Activated naive CD8-positive, alpha-beta T cell (primary cell): ENCODE measurements at regions not wholly inside any gene's neighbourhood (a gene's known extent, or its start where the extent isn't known, plus 50 kb on each side); places are given as distances from the start of the nearest gene placed in this dataset.
"Not testable (repeated sequence)": the region's sequence is repeated elsewhere in the genome, so short reads cannot be mapped to it uniquely, and the experiment has no call there.

Experiments
- H3K27ac Mint-ChIP-seq: one replicate; pipeline ENCODE4 v1.8.0; 2021; ENCODE audit warnings: mixed read lengths
- H3K27me3 Mint-ChIP-seq: one replicate; pipeline ENCODE4 v1.8.0; 2021; ENCODE audit warnings: mixed read lengths
- H3K36me3 Mint-ChIP-seq: one replicate; pipeline ENCODE4 v1.8.0; 2021; ENCODE audit warnings: mixed read lengths
- H3K4me1 Mint-ChIP-seq: one replicate; pipeline ENCODE4 v1.8.0; 2021; ENCODE audit warnings: low read depth, mixed read lengths
- H3K4me3 Mint-ChIP-seq: one replicate; pipeline ENCODE4 v1.8.0; 2021; ENCODE audit warnings: mild to moderate bottlenecking, mixed read lengths
- H3K9me3 Mint-ChIP-seq: one replicate; pipeline ENCODE4 v1.8.0; 2021; ENCODE audit warnings: low read depth, mixed read lengths

DNA sequence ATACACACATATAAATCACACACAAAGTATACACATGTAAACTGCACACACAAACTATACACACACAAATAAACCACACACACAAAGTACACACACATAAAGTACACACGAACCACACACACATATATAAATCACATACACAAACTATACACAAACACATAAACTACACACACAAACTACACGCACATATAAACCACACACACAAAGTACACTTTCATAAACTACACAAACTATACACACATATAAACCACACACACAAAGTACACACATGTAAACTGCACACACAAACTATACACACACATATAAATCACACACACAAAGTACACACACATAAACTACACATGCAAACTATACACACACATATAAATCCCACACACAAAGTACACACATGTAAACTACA is 347.3 kb downstream of the CNTNAP3B start:
- H3K36me3 Mint-ChIP-seq, H3K4me3 Mint-ChIP-seq, H3K9me3 Mint-ChIP-seq, H3K27me3 Mint-ChIP-seq, H3K4me1 Mint-ChIP-seq, H3K27ac Mint-ChIP-seq: not testable (repeated sequence)

DNA sequence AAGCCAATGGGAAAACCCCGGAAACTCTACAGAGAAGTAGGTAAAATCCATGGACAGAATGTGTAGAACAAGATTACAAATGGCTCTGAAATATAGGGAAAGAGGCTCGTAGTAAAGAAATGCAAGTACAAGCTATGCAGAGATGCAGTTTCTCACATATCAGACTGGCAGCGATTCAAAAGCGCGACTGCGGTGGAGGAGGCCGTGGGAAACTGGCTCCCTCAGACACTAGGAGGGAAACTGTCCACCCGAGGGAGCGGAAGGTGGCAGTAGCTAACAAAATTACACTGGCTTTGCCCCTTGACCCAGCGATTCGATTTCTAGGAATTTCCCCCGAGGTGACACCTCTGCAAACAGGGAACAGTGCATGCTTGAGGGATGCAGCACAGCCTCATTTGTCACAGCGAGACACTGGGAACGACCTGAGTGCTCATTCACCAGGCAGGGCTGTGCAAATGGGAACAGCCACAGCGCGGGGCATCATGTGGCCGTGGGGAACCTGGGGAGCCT is 349.3 kb downstream of the CNTNAP3B start:
- not testable (repeated sequence) for H3K27ac Mint-ChIP-seq, H3K4me1 Mint-ChIP-seq, H3K36me3 Mint-ChIP-seq, H3K4me3 Mint-ChIP-seq, H3K27me3 Mint-ChIP-seq, H3K9me3 Mint-ChIP-seq

DNA sequence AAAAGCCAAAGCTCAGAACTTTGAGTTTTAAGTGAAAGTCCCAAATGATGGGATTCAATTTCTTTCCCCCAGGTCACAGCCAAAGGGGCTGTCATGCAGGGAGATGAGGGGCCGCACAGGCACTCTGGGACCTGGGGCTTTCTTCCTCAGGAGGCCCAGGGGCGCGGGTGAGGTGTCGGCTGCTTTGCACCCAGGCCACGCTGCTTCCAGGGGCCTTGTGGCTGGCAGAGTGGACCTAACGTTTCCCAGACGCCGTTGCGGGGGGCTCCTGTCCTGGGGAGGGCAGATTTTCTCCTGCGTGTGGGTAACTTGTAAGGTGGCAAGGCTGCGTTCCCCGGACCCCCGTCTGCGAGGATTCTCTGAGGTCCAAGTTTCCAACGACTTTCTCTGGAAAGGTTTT is 350.0 kb downstream of the CNTNAP3B start:
- not testable (repeated sequence) for H3K4me3 Mint-ChIP-seq, H3K9me3 Mint-ChIP-seq, H3K27me3 Mint-ChIP-seq, H3K4me1 Mint-ChIP-seq, H3K27ac Mint-ChIP-seq, H3K36me3 Mint-ChIP-seq

DNA sequence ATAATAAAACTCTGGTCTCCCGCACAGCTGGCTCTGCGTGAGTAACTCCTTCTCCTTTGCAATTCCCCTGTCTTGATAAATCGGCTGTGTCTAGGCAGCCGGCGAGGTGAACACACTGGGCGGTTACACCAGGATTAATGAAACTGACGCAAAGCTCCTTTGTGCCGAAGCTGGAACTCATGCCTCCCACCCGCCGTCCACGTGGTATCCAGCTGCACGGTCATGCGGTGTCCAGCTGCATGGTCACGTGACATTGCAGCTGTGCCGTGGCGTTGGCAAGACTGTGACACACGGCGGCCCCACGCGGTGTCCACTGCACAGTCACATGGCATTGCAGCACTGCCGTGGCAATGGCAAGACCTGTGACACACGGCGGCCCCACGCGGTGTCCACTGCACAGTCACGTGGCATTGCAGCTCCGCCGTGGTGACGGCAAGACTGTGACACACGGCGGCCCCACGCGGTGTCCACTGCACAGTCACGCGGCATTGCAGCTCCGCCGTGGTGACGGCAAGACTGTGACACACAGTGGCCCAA is 350.6 kb downstream of the CNTNAP3B start:
- H3K27ac Mint-ChIP-seq, H3K36me3 Mint-ChIP-seq, H3K27me3 Mint-ChIP-seq, H3K4me1 Mint-ChIP-seq, H3K4me3 Mint-ChIP-seq, H3K9me3 Mint-ChIP-seq: not testable (repeated sequence)

DNA sequence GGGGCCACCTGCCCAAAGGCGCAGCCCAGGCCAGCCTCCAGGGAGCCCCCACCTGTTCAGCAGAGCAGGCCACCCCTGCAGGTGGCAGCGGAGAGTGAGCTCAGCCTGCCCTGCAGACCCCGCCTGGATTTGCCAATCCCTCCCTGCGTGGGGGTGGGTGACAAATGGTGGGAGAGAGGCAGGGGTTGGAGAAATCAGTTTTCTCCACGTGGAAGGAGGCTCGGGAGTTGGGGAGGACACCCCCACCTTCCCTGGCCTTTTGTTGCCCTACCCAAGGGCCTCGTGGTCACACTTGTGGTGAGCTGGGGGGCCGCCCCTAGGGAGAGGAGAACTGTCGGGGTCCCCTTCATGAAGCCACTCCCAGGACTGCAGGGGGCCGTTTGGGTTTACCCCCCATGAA is 351.7 kb downstream of the CNTNAP3B start:
- H3K4me1 Mint-ChIP-seq, H3K27ac Mint-ChIP-seq, H3K27me3 Mint-ChIP-seq, H3K36me3 Mint-ChIP-seq, H3K9me3 Mint-ChIP-seq, H3K4me3 Mint-ChIP-seq: not testable (repeated sequence)

DNA sequence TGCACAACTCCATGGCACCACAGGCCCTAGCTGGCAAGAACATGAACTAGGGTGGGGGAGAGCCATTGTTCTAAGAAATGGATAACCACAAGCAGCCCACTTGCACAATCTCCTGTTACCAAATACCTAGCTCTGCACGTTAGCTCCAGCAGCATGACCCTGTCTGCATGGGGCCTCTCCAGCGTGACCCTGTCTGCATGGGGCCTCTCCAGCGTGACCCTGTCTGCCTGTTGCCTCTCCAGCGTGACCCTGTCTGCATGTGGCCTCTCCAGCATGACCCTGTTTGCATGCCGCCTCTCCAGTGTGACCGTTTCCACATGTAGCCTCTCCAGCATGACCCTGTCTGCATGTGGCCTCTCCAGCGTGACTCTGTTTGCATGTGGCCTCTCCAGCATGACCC is 356.7 kb downstream of the CNTNAP3B start:
- not testable (repeated sequence) for H3K4me3 Mint-ChIP-seq, H3K36me3 Mint-ChIP-seq, H3K9me3 Mint-ChIP-seq, H3K27ac Mint-ChIP-seq, H3K27me3 Mint-ChIP-seq, H3K4me1 Mint-ChIP-seq

DNA sequence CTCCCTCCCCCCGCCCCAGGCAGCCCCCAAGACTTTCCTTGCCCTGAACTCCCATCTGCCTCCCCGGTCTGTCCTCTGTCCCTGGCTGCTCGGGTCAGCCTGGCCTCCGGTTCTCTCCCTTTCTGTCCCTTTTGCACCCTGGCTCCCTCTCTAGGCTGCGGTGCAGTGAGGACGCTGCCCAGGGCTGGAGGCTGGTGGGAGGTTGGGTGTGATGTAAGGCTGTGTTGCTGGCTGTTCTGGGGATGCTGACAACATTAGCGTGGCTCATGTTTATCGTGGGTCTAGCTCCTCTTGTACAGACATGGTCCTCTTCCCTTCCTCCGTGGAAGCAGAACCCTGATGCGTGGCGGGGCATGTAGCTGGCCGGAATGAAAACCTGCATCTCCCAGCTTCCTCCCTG is 357.5 kb downstream of the CNTNAP3B start:
- not testable (repeated sequence) for H3K27me3 Mint-ChIP-seq, H3K4me3 Mint-ChIP-seq, H3K9me3 Mint-ChIP-seq, H3K27ac Mint-ChIP-seq, H3K36me3 Mint-ChIP-seq, H3K4me1 Mint-ChIP-seq

DNA sequence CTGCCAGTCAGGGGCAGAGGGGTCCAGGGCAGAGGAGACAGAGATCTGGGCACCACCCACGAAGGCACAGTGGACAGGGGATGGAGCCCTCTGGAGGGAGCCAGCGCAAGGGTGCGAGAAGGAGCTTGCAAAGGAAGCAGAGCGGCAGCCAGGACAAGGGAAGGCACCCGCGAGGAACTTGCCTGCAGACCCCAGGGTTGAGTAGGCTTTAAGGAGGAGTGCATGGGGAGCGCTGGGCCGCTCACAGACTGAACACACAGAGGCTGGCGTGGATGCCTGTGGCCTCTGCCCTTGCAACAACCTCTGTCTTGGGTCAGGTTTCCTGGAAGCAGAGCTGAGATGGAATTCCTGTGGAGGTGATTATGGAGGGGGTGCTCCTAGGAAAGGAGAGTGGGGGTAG is 374.4 kb downstream of the CNTNAP3B start:
- not testable (repeated sequence) for H3K4me1 Mint-ChIP-seq, H3K4me3 Mint-ChIP-seq, H3K9me3 Mint-ChIP-seq, H3K27ac Mint-ChIP-seq, H3K27me3 Mint-ChIP-seq, H3K36me3 Mint-ChIP-seq

DNA sequence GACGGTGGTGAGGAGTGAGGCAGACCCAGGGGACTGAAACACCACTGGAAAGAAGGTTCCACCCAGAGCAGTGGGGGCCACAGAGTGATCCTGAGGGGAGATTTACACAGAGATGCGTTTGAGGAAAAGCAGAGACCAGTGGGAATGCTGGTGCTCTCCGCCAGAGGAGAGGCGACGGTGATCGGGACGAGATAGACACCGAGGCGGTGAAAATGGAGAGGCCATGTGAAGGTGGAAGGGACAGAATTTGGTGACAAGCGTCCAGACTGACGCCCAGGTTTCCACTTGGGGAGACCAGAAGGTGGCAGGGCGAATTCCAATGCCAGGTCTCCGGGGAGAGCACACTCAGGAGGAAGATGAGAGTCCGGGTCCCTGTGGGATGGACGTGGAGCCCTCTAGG is 374.8 kb downstream of the CNTNAP3B start:
- H3K27ac Mint-ChIP-seq, H3K9me3 Mint-ChIP-seq, H3K27me3 Mint-ChIP-seq, H3K4me3 Mint-ChIP-seq, H3K36me3 Mint-ChIP-seq, H3K4me1 Mint-ChIP-seq: not testable (repeated sequence)

DNA sequence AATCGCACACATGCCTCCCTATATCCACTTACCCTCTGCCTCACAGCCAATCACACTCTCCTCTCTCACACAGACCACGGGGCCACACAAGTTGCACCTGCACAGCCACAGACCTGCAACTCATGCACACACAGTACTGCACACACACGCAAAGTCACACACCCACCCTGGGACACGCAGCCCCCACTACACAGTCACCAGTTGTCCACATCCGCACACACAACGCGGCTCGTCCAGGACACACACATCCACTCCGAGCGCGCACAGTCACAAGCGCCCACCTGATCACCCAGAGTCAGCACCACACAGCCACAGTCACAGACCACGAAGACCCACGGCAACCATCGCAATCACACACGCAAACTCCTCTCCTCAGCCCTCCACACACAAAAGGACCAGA is 387.3 kb downstream of the CNTNAP3B start:
- H3K9me3 Mint-ChIP-seq, H3K27ac Mint-ChIP-seq: not testable (repeated sequence)

DNA sequence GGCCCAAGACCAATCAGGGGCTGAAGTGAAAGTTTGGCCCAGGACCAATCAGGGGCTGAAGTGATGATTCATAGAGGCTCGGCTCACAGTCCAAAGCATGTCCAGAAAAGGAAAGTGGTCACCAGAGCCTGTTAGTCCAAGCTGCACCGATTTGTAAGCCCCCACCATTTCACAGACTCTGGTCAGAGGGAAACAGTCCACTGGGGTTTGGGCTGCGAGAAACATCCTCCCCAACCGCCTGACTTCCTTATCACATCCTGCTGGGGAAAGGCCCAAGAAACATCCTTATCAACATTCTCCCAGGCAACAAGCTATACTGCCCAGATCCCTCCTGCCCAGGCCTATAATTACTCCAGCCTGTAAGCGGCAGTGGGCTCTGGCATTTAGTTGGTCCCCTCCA is 388.1 kb downstream of the CNTNAP3B start:
- not testable (repeated sequence) for H3K4me1 Mint-ChIP-seq, H3K36me3 Mint-ChIP-seq, H3K27me3 Mint-ChIP-seq, H3K4me3 Mint-ChIP-seq, H3K27ac Mint-ChIP-seq, H3K9me3 Mint-ChIP-seq

More for the DNA sequence above, 387.3 kb downstream of the CNTNAP3B start:
- H3K4me3 Mint-ChIP-seq, H3K27me3 Mint-ChIP-seq, H3K4me1 Mint-ChIP-seq, H3K36me3 Mint-ChIP-seq: not testable (repeated sequence)

DNA sequence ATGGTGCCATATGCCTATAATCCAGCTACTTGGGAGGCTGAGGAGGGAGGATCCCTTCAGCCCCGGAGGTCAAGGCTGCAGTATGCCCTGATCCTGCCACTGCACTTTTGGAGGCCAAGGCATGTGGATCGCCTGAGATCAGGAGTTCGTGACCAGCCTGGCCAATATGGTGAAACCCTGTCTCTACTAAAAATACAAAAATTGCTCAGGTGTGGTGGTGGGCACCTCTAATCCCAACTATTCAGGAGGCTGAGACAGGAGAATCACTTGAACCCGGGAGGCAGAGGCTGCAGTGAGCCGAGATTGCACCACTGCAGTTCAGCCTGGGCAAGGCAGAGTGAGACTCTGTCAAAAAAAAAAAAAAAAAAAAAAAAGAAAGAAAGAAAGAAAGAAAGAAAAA is 390.5 kb downstream of the CNTNAP3B start:
- H3K9me3 Mint-ChIP-seq, H3K4me3 Mint-ChIP-seq, H3K27me3 Mint-ChIP-seq, H3K36me3 Mint-ChIP-seq, H3K4me1 Mint-ChIP-seq, H3K27ac Mint-ChIP-seq: not testable (repeated sequence)

DNA sequence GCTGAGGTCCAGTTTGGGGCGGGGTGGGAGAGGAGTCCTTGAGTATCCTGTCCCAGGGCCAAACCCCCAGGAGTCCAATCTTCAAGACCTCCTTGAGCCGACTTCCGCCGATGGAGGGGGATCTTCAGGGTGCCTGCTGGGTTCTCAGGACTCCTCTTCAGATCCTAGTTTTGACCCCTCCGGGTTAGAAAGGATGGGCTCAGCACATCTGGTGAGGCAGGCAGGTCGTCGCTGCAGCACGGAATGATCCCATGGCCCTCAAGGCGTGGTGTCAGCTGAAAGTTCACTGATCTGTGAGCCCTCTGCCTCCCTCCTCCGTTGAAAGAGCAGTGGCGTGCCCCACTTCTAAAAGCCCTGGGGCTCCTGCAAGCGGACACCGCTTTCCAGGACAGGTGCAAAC is 430.0 kb downstream of the CNTNAP3B start:
- H3K4me1 Mint-ChIP-seq, H3K9me3 Mint-ChIP-seq, H3K36me3 Mint-ChIP-seq: not testable (repeated sequence)

DNA sequence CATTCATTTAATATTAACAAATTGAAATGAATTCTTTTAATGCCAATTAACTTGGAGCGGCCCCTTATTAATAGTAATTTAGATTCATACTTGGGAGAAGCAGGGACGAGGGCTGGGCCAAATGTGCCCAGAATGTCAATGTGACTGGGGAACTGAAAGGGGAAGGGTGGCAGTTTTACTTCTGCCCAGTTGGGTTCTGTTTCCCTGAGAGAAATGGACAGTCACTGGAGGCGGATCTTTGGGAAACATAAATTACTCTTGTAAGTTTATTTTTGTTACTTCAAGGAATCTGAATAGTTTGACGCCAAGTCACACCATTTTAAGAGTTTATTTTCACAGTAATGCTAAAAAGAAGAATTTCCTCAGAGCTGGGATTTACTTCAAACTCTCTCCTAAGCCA is 432.1 kb downstream of the CNTNAP3B start:
- H3K9me3 Mint-ChIP-seq, H3K36me3 Mint-ChIP-seq, H3K27me3 Mint-ChIP-seq, H3K27ac Mint-ChIP-seq, H3K4me1 Mint-ChIP-seq, H3K4me3 Mint-ChIP-seq: not testable (repeated sequence)

More for the DNA sequence above, 430.0 kb downstream of the CNTNAP3B start:
- not testable (repeated sequence) for H3K27ac Mint-ChIP-seq, H3K4me3 Mint-ChIP-seq, H3K27me3 Mint-ChIP-seq

DNA sequence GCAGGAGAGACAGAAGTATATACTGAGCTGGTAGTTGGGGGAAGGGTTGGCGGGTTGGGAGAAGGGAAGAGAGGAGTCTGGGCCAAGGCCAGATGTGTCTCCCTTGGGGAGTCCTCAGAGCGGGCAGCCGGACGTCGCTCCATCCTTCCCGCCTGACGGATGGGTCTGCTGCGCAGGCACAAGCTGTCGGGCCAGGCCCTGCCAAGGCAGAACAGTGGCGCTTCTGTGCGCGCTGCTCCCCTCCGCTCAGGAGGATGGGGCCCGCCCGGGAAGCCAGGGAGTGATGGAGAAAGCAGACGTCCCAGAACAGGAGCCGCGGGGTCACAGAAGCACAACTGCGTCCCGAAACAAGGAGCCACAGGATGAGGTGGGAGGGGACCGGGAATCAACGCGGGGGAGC is 449.9 kb downstream of the CNTNAP3B start:
- H3K27ac Mint-ChIP-seq, H3K9me3 Mint-ChIP-seq, H3K27me3 Mint-ChIP-seq, H3K36me3 Mint-ChIP-seq, H3K4me3 Mint-ChIP-seq, H3K4me1 Mint-ChIP-seq: not testable (repeated sequence)

DNA sequence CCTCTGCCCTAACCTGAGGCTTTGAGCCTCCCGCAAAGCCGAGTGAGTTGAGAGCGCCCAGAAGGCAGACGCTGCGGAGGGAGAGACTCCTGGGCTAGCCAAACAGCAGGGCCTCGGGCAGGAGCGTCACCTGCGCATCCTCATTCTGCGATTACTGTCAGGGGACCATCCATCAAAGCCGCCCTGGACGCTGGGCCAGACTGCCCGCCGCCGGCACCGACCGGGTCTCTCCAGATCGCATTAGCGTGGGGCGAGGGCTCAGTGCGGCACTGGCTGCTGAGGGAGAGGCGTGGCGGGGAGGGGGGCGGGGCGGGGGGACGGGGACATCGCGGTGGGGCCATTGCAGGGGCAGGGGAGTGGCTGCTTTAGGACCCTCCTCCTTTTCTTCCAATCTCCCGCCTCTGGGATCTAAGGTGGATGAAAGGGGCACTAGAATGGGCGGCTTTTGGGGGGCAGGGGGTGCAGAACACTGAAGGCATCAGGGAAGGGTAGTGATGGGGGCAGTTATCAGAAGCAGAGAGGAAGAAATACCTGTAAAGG is 465.7 kb downstream of the CNTNAP3B start:
- H3K27me3 Mint-ChIP-seq, H3K36me3 Mint-ChIP-seq, H3K4me1 Mint-ChIP-seq, H3K27ac Mint-ChIP-seq, H3K4me3 Mint-ChIP-seq, H3K9me3 Mint-ChIP-seq: not testable (repeated sequence)

DNA sequence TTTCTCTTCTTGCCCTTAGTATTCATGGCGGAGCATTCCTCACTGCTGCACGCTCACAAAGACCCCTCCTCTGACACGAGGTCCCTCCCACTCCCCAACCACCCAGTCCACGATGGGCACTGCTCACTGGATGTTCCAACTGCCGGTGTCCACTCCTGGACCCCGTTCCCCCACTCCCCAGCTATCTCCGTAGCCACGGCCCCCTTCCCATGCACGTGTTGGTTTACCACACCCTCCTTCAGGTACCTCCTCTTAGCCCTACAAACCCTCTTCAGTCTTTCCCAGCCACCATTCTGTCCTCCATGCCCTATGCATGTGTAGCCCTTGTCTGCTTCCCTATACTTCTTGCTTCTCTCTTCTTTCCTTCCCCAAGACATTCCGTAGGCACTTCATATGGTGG is 469.6 kb upstream of the ZNG1F start:
- not testable (repeated sequence) for H3K36me3 Mint-ChIP-seq, H3K27me3 Mint-ChIP-seq, H3K9me3 Mint-ChIP-seq, H3K27ac Mint-ChIP-seq, H3K4me3 Mint-ChIP-seq
- peaks cover 11% of the 10 kb centered on the region for H3K4me1 Mint-ChIP-seq
